Inflammatory macrophage treated with lipopolysaccharide for 4 hours (primary cell): ENCODE measurements at regions not wholly inside any gene's neighbourhood (a gene's known extent, or its start where the extent isn't known, plus 50 kb on each side); places are given as distances from the start of the nearest gene placed in this dataset.

ENCODE experiments used
- DNase-seq: peaks from one replicate; pipeline ENCODE4 v3.0.0-alpha.2; 2020

GRCh38 chr13:73960474-73960873 lies 173.7 kb downstream of the KLF12 start:
- DNase-seq, result no peak

GRCh38 chr13:73958657-73959397 lies 175.4 kb downstream of the KLF12 start:
- DNase-seq, result no peak

GRCh38 chr13:73957889-73958288 lies 176.3 kb downstream of the KLF12 start:
- DNase-seq, result no peak

- no peak for DNase-seq
Observed at GRCh38 chr13:73956795-73957408, 177.3 kb downstream of the KLF12 start.

GRCh38 chr13:73955977-73956500 lies 178.2 kb downstream of the KLF12 start:
- DNase-seq, result no peak

- DNase-seq, result no peak
Observed at GRCh38 chr13:73954808-73955207, 179.4 kb downstream of the KLF12 start.

GRCh38 chr13:73952648-73953047 lies 181.6 kb downstream of the KLF12 start:
- no peak for DNase-seq

GRCh38 chr13:73948848-73949529 lies 185.2 kb downstream of the KLF12 start:
- no peak for DNase-seq

- DNase-seq, result no peak
Observed at GRCh38 chr13:73945871-73946270, 188.3 kb downstream of the KLF12 start.

- DNase-seq, result no peak
Observed at GRCh38 chr13:73945382-73945781, 188.8 kb downstream of the KLF12 start.

GRCh38 chr13:73943965-73944233 lies 190.3 kb downstream of the KLF12 start:
- no peak for DNase-seq

GRCh38 chr13:73943137-73943964 lies 190.9 kb downstream of the KLF12 start:
- no peak for DNase-seq

- DNase-seq, result no peak
Observed at GRCh38 chr13:73941752-73942151, 192.5 kb downstream of the KLF12 start.

- no peak for DNase-seq
Observed at GRCh38 chr13:73940098-73940497, 194.1 kb downstream of the KLF12 start.

GRCh38 chr13:73939603-73940002 lies 194.6 kb downstream of the KLF12 start:
- no peak for DNase-seq

- DNase-seq, result no peak
Observed at GRCh38 chr13:73939071-73939380, 195.2 kb downstream of the KLF12 start.

GRCh38 chr13:73938372-73939070 lies 195.7 kb downstream of the KLF12 start:
- no peak for DNase-seq

- no peak for DNase-seq
Observed at GRCh38 chr13:73937441-73937840, 196.8 kb downstream of the KLF12 start.

GRCh38 chr13:73935991-73936390 lies 198.2 kb downstream of the KLF12 start:
- DNase-seq, result no peak

GRCh38 chr13:73934771-73935170 lies 199.4 kb downstream of the KLF12 start:
- DNase-seq, result no peak

GRCh38 chr13:73934215-73934641 lies 200.0 kb downstream of the KLF12 start:
- DNase-seq, result no peak

GRCh38 chr13:73933795-73934194 lies 200.4 kb downstream of the KLF12 start:
- DNase-seq, result no peak

GRCh38 chr13:73932091-73932490 lies 202.1 kb downstream of the KLF12 start:
- no peak for DNase-seq
